Stimulated activated naive CD4-positive, alpha-beta T cell treated with Interleukin-2 at 50 U/mL for 16 hours (primary cell): ENCODE measurements at regions not wholly inside any gene's neighbourhood (a gene's known extent, or its start where the extent isn't known, plus 50 kb on each side); places are given as distances from the start of the nearest gene placed in this dataset.
"Not testable (repeated sequence)": the region's sequence is repeated elsewhere in the genome, so short reads cannot be mapped to it uniquely, and the experiment has no call there.

Experiments used
- DNase-seq: peaks from one replicate; lab custom pipeline; 2025; lab: John Stamatoyannopoulos, UW

GRCh38 chr12:24668563-24668962, 280.3 kb downstream of the BCAT1 start:
- DNase-seq: no peak

GRCh38 chr12:24664161-24664880, 284.6 kb downstream of the BCAT1 start:
- no peak for DNase-seq

GRCh38 chr12:24661657-24662096, 287.2 kb downstream of the BCAT1 start:
- no peak for DNase-seq

- DNase-seq: no peak
These were observed 289.9 kb downstream of the BCAT1 start for GRCh38 chr12:24659016-24659415.

GRCh38 chr12:24654344-24654743, 294.6 kb downstream of the BCAT1 start:
- DNase-seq: not testable (repeated sequence)

GRCh38 chr12:24649634-24650033, 299.3 kb downstream of the BCAT1 start:
- no peak for DNase-seq

- DNase-seq: no peak
These were observed 299.7 kb downstream of the BCAT1 start for GRCh38 chr12:24649209-24649608.

GRCh38 chr12:24645254-24645653, 303.6 kb downstream of the BCAT1 start:
- no peak for DNase-seq

- DNase-seq: no peak
These were observed 305.5 kb downstream of the BCAT1 start for GRCh38 chr12:24643120-24644119.

- no peak for DNase-seq
These were observed 309.3 kb downstream of the BCAT1 start for GRCh38 chr12:24639641-24640040.

- DNase-seq: no peak
These were observed 316.4 kb downstream of the BCAT1 start for GRCh38 chr12:24632466-24632865.

- DNase-seq: no peak
These were observed 317.1 kb downstream of the BCAT1 start for GRCh38 chr12:24631676-24632426.

- DNase-seq: no peak
These were observed 318.0 kb downstream of the BCAT1 start for GRCh38 chr12:24630856-24631255.

GRCh38 chr12:24630446-24630845, 318.5 kb downstream of the BCAT1 start:
- no peak for DNase-seq

- no peak for DNase-seq
These were observed 323.8 kb downstream of the BCAT1 start for GRCh38 chr12:24625103-24625502.

GRCh38 chr12:24619954-24620353, 328.9 kb downstream of the BCAT1 start:
- not testable (repeated sequence) for DNase-seq

GRCh38 chr12:24617471-24617870, 331.4 kb downstream of the BCAT1 start:
- no peak for DNase-seq

GRCh38 chr12:24615967-24616411, 332.9 kb downstream of the BCAT1 start:
- no peak for DNase-seq

GRCh38 chr12:24608637-24609285, 340.1 kb downstream of the BCAT1 start:
- DNase-seq: no peak

- no peak for DNase-seq
These were observed 340.8 kb downstream of the BCAT1 start for GRCh38 chr12:24608108-24608507.

- DNase-seq: no peak
These were observed 343.0 kb downstream of the BCAT1 start for GRCh38 chr12:24605916-24606315.

- DNase-seq: no peak
These were observed 343.4 kb downstream of the BCAT1 start for GRCh38 chr12:24605466-24605865.
